H9 (cell line): ENCODE measurements at regions not wholly inside any gene's neighbourhood (a gene's known extent, or its start where the extent isn't known, plus 50 kb on each side); places are given as distances from the start of the nearest gene placed in this dataset.

ENCODE experiments used
- DNase-seq: peaks from one replicate; pipeline ENCODE4 v3.0.0-alpha.2; 2017
- H2AFZ ChIP-seq: one replicate; pipeline ENCODE4 v1.6.1; 2013; ENCODE audit warnings: mild to moderate bottlenecking, low read length, control low read depth, moderate library complexity
- H2AK5ac ChIP-seq: 2 replicates; pipeline ENCODE4 v1.6.1; 2013; ENCODE audit warnings: low read length, control low read depth, mixed read lengths; ENCODE audit not compliant: insufficient read length
- H2BK120ac ChIP-seq: one replicate; pipeline ENCODE4 v1.6.1; 2013; ENCODE audit warnings: low read depth, mild to moderate bottlenecking, low read length, control low read depth, inconsistent platforms; ENCODE audit not compliant: poor library complexity, severe bottlenecking
- H2BK12ac ChIP-seq: 2 replicates; pipeline ENCODE4 v1.6.1; 2013; ENCODE audit warnings: low read length, control low read depth, mixed read lengths, low read depth; ENCODE audit not compliant: insufficient read length
- H2BK15ac ChIP-seq: 2 replicates; pipeline ENCODE4 v1.6.1; 2013; ENCODE audit warnings: low read depth, low read length, control low read depth
- H2BK20ac ChIP-seq: one replicate; pipeline ENCODE4 v1.6.1; 2013; ENCODE audit warnings: low read depth, mild to moderate bottlenecking, low read length, control low read depth, inconsistent platforms; ENCODE audit not compliant: poor library complexity, severe bottlenecking
- H2BK5ac ChIP-seq: 2 replicates; pipeline ENCODE4 v1.6.1; 2013; ENCODE audit warnings: low read length, control low read depth, mixed read lengths; ENCODE audit not compliant: insufficient read length
- H3K14ac ChIP-seq: 2 replicates; pipeline ENCODE4 v1.6.1; 2013; ENCODE audit warnings: low read length, control low read depth; ENCODE audit not compliant: insufficient read depth
- H3K18ac ChIP-seq: 2 replicates; pipeline ENCODE4 v1.6.1; 2013; ENCODE audit warnings: low read depth, mild to moderate bottlenecking, mixed read lengths, low read length, control low read depth; ENCODE audit not compliant: insufficient read length
- H3K23ac ChIP-seq: 2 replicates; pipeline ENCODE4 v1.6.1; 2013; ENCODE audit warnings: low read length, control low read depth, mixed read lengths, low read depth; ENCODE audit not compliant: insufficient read length
- H3K23me2 ChIP-seq: 2 replicates; pipeline ENCODE4 v1.6.1; 2013; ENCODE audit warnings: low read depth, mild to moderate bottlenecking, mixed read lengths, low read length, control low read depth; ENCODE audit not compliant: insufficient read length, poor library complexity, severe bottlenecking
- H3K27ac ChIP-seq: 2 replicates; pipeline ENCODE4 v1.5.1; 2013; ENCODE audit warnings: low read length, control low read depth, mixed read lengths, low read depth; ENCODE audit not compliant: insufficient read length
- H3K27me3 ChIP-seq: 2 replicates; pipeline ENCODE4 v1.6.1; 2013; ENCODE audit warnings: low read length, control low read depth, inconsistent platforms; ENCODE audit not compliant: insufficient read depth
- H3K4ac ChIP-seq: 2 replicates; pipeline ENCODE4 v1.6.1; 2013; ENCODE audit warnings: low read depth, mild to moderate bottlenecking, control low read depth, inconsistent platforms, low read length, moderate library complexity
- H3K4me1 ChIP-seq: 2 replicates; pipeline ENCODE4 v1.6.1; 2013; ENCODE audit warnings: low read length, control low read depth, inconsistent platforms; ENCODE audit not compliant: insufficient read depth
- H3K4me2 ChIP-seq: 2 replicates; pipeline ENCODE4 v1.6.1; 2013; ENCODE audit warnings: low read length, control low read depth, mixed read lengths; ENCODE audit not compliant: insufficient read length, insufficient read depth
- H3K56ac ChIP-seq: 2 replicates; pipeline ENCODE4 v1.6.1; 2013; ENCODE audit warnings: low read depth, mild to moderate bottlenecking, mixed read lengths, low read length, control low read depth; ENCODE audit not compliant: insufficient read length
- H3K79me1 ChIP-seq: 2 replicates; pipeline ENCODE4 v1.6.1; 2013; ENCODE audit warnings: low read depth, mild to moderate bottlenecking, moderate library complexity, low read length, control low read depth, inconsistent platforms; ENCODE audit not compliant: insufficient read depth, poor library complexity, severe bottlenecking
- H3K79me2 ChIP-seq: 2 replicates; pipeline ENCODE4 v1.6.1; 2013; ENCODE audit warnings: low read length, control low read depth, inconsistent platforms; ENCODE audit not compliant: insufficient read depth
- H3K9ac ChIP-seq: 2 replicates; pipeline ENCODE4 v1.6.1; 2013; ENCODE audit warnings: low read length, control low read depth, mixed read lengths; ENCODE audit not compliant: insufficient read length; ENCODE audit errors: extremely low read depth
- H3K9me3 ChIP-seq: one replicate; pipeline ENCODE4 v1.6.1; 2013; ENCODE audit warnings: low read depth, low read length, inconsistent platforms; ENCODE audit not compliant: control insufficient read depth
- H3T11ph ChIP-seq: one replicate; pipeline ENCODE4 v1.6.1; 2013; ENCODE audit warnings: mild to moderate bottlenecking, low read length, control low read depth, inconsistent platforms
- H4K20me1 ChIP-seq: one replicate; pipeline ENCODE4 v1.6.1; 2013; ENCODE audit not compliant: control insufficient read depth, insufficient read length, insufficient read depth
- H4K5ac ChIP-seq: 2 replicates; pipeline ENCODE4 v1.6.1; 2013; ENCODE audit warnings: low read depth, mild to moderate bottlenecking, mixed read lengths, low read length, control low read depth; ENCODE audit not compliant: insufficient read length
- H4K8ac ChIP-seq: replicated peaks from 2 replicates; pipeline ENCODE4 v1.6.1; 2013; ENCODE audit warnings: low read length, control low read depth, mixed read lengths, low read depth; ENCODE audit not compliant: insufficient read length
- H4K91ac ChIP-seq: 2 replicates; pipeline ENCODE4 v1.6.1; 2013; ENCODE audit warnings: low read depth, mild to moderate bottlenecking, moderate library complexity, mixed read lengths, low read length, control low read depth; ENCODE audit not compliant: insufficient read length
- H3K27ac Mint-ChIP-seq, 3 experiments: 2 replicates in 2 of 3; 3 replicates in 1 of 3; pipeline ENCODE4 v1.8.0; 2020 to 2021; ENCODE audit warnings: mixed read lengths in 3 of 3, mild to moderate bottlenecking in 1 of 3, moderate library complexity in 1 of 3
- H3K27me3 Mint-ChIP-seq: 2 replicates; pipeline ENCODE4 v1.8.0; 2021; ENCODE audit warnings: low read depth, mild to moderate bottlenecking, moderate library complexity, mixed read lengths
- H3K36me3 Mint-ChIP-seq, 3 experiments: 2 replicates in 2 of 3; 3 replicates in 1 of 3; pipeline ENCODE4 v1.8.0; 2020 to 2021; ENCODE audit warnings: low read depth in 3 of 3, mixed read lengths in 3 of 3; ENCODE audit not compliant: insufficient read depth in 1 of 3
- H3K4me1 Mint-ChIP-seq, 2 experiments: 2 replicates each; pipeline ENCODE4 v1.8.0; 2020; ENCODE audit warnings: mixed read lengths in 2 of 2
- H3K4me3 Mint-ChIP-seq, 2 experiments: 2 replicates in 1 of 2; 3 replicates in 1 of 2; pipeline ENCODE4 v1.8.0; 2020 to 2021; ENCODE audit warnings: mild to moderate bottlenecking in 2 of 2, mixed read lengths in 2 of 2, moderate library complexity in 1 of 2
- H3K9me3 Mint-ChIP-seq, 2 experiments: 2 replicates in 1 of 2; 3 replicates in 1 of 2; pipeline ENCODE4 v1.8.0; 2020; ENCODE audit warnings: mild to moderate bottlenecking in 2 of 2, mixed read lengths in 2 of 2, moderate library complexity in 1 of 2
- WGBS: extraction: QIAGEN DNeasy Blood & Tissue Kit; methylation state at CpG from one replicate; pipeline ENCODE4 v1.1.7; 2013; ENCODE audit warnings: missing lambda C conversion rate, low lambda C conversion rate, mixed read lengths; ENCODE audit not compliant: insufficient read length; ENCODE audit errors: extremely low coverage; 5-methylcytosine and 5-hydroxymethylcytosine counted together
- TF ChIP-seq, protein P1 (sequence below): fragments of 200-600 bp; sonication (generic); conservative IDR thresholded peaks from 3 replicates; pipeline ENCODE4 v1.8.0; 2021; ENCODE audit warnings: antibody characterized with exemption, mild to moderate bottlenecking

DNA sequence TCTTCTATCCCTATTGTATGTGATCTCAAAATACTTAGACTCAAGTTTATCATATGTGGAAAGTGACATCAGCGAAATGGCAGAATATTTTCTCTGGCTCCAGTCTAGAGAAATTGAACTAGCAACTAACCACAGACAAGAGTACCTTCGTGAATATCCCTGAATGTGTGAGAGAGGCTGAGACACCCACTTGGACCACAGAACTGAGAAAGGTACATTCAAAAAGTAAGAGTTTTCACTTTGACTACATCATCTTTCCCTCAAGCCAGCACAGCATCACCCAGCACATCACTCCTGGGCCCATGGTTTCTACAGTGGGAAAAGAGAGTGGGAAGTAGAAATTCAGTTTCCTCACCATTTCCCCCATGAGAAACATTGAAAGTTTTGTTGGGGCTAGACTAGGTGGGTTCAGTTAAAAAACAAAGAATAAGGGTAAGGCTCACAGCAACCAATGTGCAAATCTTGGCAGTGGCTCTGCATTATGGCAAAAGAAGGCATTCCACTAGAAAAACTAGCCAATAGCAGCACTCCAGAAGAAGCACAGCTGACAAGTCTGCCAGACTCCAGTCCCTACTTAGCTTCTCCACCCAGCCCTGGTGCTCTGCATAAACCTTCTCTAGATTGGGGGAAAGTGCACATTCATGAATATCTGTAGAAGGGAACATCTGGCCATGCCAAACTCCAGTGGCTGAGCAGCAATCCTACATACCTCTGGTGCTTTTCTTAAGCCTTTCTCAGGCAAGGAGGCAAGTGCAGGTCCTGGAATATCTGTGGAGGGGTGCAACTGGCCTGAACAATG lies 225.6 kb upstream of the VLDLR start:
- Histone ChIP-seq H2BK12ac (no peak overlapping the region), H2BK15ac (no peak overlapping the region), H2BK20ac (no peak overlapping the region), H3K27ac (no peak overlapping the region), H4K20me1 (no peaks in the 10 kb centered on the region), H3K56ac (no peak overlapping the region), H2BK5ac (no peak overlapping the region), H2AK5ac (no peak overlapping the region), H2AFZ (no peak overlapping the region), H2BK120ac (no peak overlapping the region), H3K79me2 (no peaks in the 10 kb centered on the region), H3K4me1 (no peaks in the 10 kb centered on the region), H3T11ph (no peak overlapping the region), H4K8ac (no peak overlapping the region), H4K91ac (no peak overlapping the region), H3K9ac (no peak overlapping the region), H3K4ac (no peak overlapping the region), H3K4me2 (no peak overlapping the region), H3K14ac (no peak overlapping the region), H3K23me2 (no peaks in the 10 kb centered on the region), H3K23ac (no peak overlapping the region), H3K18ac (no peak overlapping the region), H3K9me3 (no peaks in the 10 kb centered on the region), H3K27me3 (no peaks in the 10 kb centered on the region), H4K5ac (no peak overlapping the region), H3K79me1 (no peaks in the 10 kb centered on the region)
- Mint-ChIP-seq H3K4me3 (no peak overlapping the region), H3K27ac (no peak overlapping the region; a peak in 1 of 7 replicates), H3K4me1 (no peaks in the 10 kb centered on the region), H3K27me3 (no peaks in the 10 kb centered on the region), H3K36me3 (peaks cover 0 to 27% (median 12%) of the 10 kb centered on the region in 3 experiments), H3K9me3 (peaks cover 31 to 34% of the 10 kb centered on the region in 2 experiments)
- WGBS: no CpG with 5 or more reads among the region's 2 CpGs
- TF ChIP-seq, protein P1, sequence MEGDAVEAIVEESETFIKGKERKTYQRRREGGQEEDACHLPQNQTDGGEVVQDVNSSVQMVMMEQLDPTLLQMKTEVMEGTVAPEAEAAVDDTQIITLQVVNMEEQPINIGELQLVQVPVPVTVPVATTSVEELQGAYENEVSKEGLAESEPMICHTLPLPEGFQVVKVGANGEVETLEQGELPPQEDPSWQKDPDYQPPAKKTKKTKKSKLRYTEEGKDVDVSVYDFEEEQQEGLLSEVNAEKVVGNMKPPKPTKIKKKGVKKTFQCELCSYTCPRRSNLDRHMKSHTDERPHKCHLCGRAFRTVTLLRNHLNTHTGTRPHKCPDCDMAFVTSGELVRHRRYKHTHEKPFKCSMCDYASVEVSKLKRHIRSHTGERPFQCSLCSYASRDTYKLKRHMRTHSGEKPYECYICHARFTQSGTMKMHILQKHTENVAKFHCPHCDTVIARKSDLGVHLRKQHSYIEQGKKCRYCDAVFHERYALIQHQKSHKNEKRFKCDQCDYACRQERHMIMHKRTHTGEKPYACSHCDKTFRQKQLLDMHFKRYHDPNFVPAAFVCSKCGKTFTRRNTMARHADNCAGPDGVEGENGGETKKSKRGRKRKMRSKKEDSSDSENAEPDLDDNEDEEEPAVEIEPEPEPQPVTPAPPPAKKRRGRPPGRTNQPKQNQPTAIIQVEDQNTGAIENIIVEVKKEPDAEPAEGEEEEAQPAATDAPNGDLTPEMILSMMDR: no peak
- no peak for DNase-seq
